HEK293T (cell line): ENCODE measurements at regions not wholly inside any gene's neighbourhood (a gene's known extent, or its start where the extent isn't known, plus 50 kb on each side); places are given as distances from the start of the nearest gene placed in this dataset.

ENCODE experiments used
- BHLHE40 ChIP-seq: fragments of 450-650 bp; IDR thresholded peaks from 2 replicates; pipeline ENCODE4 v1.6.1; 2016; ENCODE audit warnings: mild to moderate bottlenecking, moderate library complexity, borderline replicate concordance
- CTBP1 ChIP-seq: fragments of 450-650 bp; IDR thresholded peaks from 2 replicates; pipeline ENCODE4 v1.6.1; 2016; ENCODE audit warnings: borderline replicate concordance
- ELF4 ChIP-seq: fragments of 450-650 bp; IDR thresholded peaks from 2 replicates; pipeline ENCODE4 v1.6.1; 2017; ENCODE audit warnings: antibody characterized with exemption
- FOXA1 ChIP-seq: fragments of 450-650 bp; IDR thresholded peaks from 2 replicates; pipeline ENCODE4 v1.6.1; 2016; ENCODE audit warnings: mild to moderate bottlenecking
- FOXM1 ChIP-seq: fragments of 450-650 bp; IDR thresholded peaks from 2 replicates; pipeline ENCODE4 v1.6.1; 2017; ENCODE audit warnings: mild to moderate bottlenecking, borderline replicate concordance
- HDGF ChIP-seq: fragments of 450-650 bp; IDR thresholded peaks from 2 replicates; pipeline ENCODE4 v1.6.1; 2017; ENCODE audit warnings: antibody characterized with exemption, borderline replicate concordance
- L3MBTL2 ChIP-seq: fragments of 450-650 bp; conservative IDR thresholded peaks from 2 replicates; pipeline ENCODE4 v1.6.1; 2016; ENCODE audit warnings: mild to moderate bottlenecking
- NFRKB ChIP-seq: fragments of 450-650 bp; IDR thresholded peaks from 2 replicates; pipeline ENCODE4 v1.6.1; 2016; ENCODE audit warnings: mild to moderate bottlenecking, moderate library complexity
- PKNOX1 ChIP-seq: fragments of 450-650 bp; IDR thresholded peaks from 2 replicates; pipeline ENCODE4 v1.6.1; 2016
- SP1 ChIP-seq: fragments of 450-650 bp; IDR thresholded peaks from 2 replicates; pipeline ENCODE4 v1.6.1; 2017
- SUZ12 ChIP-seq: fragments of 450-650 bp; IDR thresholded peaks from 2 replicates; pipeline ENCODE4 v1.6.1; 2016; ENCODE audit warnings: mild to moderate bottlenecking
- TARDBP ChIP-seq: fragments of 450-650 bp; IDR thresholded peaks from 2 replicates; pipeline ENCODE4 v1.6.1; 2016
- ZNF384 ChIP-seq: fragments of 450-650 bp; IDR thresholded peaks from 2 replicates; pipeline ENCODE4 v1.6.1; 2016

- TF ChIP-seq SUZ12 (no peak), HDGF (no peak), FOXM1 (no peak), BHLHE40 (no peak), TARDBP (no peak), PKNOX1 (no peak), FOXA1 (no peak), ZNF384 (no peak), ELF4 (no peak), L3MBTL2 (no peak), SP1 (no peak), CTBP1 (no peak), NFRKB (no peak)
These were observed 327.0 kb downstream of the KLF5 start for GRCh38 chr13:73385848-73386247.
